Upper lobe of left lung (tissue), 4 donors: ENCODE measurements at regions not wholly inside any gene's neighbourhood (a gene's known extent, or its start where the extent isn't known, plus 50 kb on each side); places are given as distances from the start of the nearest gene placed in this dataset.

Experiments
- CTCF ChIP-seq, 6 experiments: fragments of 450-650 bp in 4 of 6; fragments of 200-600 bp in 2 of 6; sonication (generic) in 2 of 6; IDR thresholded peaks; one replicate each; pipeline ENCODE4 v1.5.1; 2016 to 2019; ENCODE audit warnings: antibody characterized with exemption in 6 of 6
- POLR2AphosphoS5 ChIP-seq, 2 donors: sonication (generic); formaldehyde crosslinking; IDR thresholded peaks; one replicate each; pipeline ENCODE4 v1.5.1; 2017; ENCODE audit warnings: antibody characterized with exemption in 2 of 2

- TF ChIP-seq CTCF (IDR thresholded peaks at IDR 0.05) (no peak), POLR2AphosphoS5 (IDR thresholded peaks at IDR 0.05) (no peak)
These were observed 402.5 kb downstream of the PREX1 start for GRCh38 chr20:48425321-48425720.
